Neural progenitor cell (in vitro differentiated cells): ENCODE measurements at regions not wholly inside any gene's neighbourhood (a gene's known extent, or its start where the extent isn't known, plus 50 kb on each side); places are given as distances from the start of the nearest gene placed in this dataset.
A peak's percentile ranks its signal among the peaks of the same experiment; 100 is the strongest.

Experiments
- DNase-seq: peaks from one replicate; pipeline ENCODE4 v3.0.0-alpha.2; 2016; ENCODE audit warnings: low spot score
- H2AFZ ChIP-seq: fragments of 200-600 bp; sonication (generic); replicated peaks from 2 replicates; pipeline ENCODE4 v1.6.1; 2016; ENCODE audit warnings: antibody characterized with exemption
- H3F3A ChIP-seq: fragments of 200-600 bp; sonication (generic); 2 replicates; pipeline ENCODE4 v1.6.1; 2016; ENCODE audit warnings: antibody characterized with exemption, low read depth
- H3K27ac ChIP-seq: fragments of 200-600 bp; sonication (generic); 2 replicates; pipeline ENCODE4 v1.5.1; 2016; ENCODE audit warnings: mild to moderate bottlenecking
- H3K27me3 ChIP-seq: fragments of 200-600 bp; sonication (generic); 2 replicates; pipeline ENCODE4 v1.6.1; 2016; ENCODE audit warnings: mild to moderate bottlenecking, moderate library complexity
- H3K36me3 ChIP-seq: fragments of 200-600 bp; sonication (generic); 2 replicates; pipeline ENCODE4 v1.5.1; 2016
- H3K4me1 ChIP-seq: fragments of 200-600 bp; sonication (generic); 2 replicates; pipeline ENCODE4 v1.6.1; 2016; ENCODE audit warnings: mixed run types
- H3K4me2 ChIP-seq: fragments of 200-600 bp; sonication (generic); 2 replicates; pipeline ENCODE4 v1.6.1; 2016
- H3K4me3 ChIP-seq: fragments of 200-600 bp; sonication (generic); 2 replicates; pipeline ENCODE4 v1.5.1; 2016
- H3K79me2 ChIP-seq: fragments of 200-600 bp; sonication (generic); 2 replicates; pipeline ENCODE4 v1.6.1; 2016; ENCODE audit warnings: low read depth
- H3K9ac ChIP-seq: fragments of 200-600 bp; sonication (generic); 2 replicates; pipeline ENCODE4 v1.6.1; 2016
- H3K9me3 ChIP-seq: fragments of 200-600 bp; sonication (generic); 2 replicates; pipeline ENCODE4 v1.5.1; 2016; ENCODE audit warnings: low read depth
- H4K20me1 ChIP-seq: fragments of 200-600 bp; sonication (generic); 2 replicates; pipeline ENCODE4 v1.6.1; 2016; ENCODE audit warnings: low read depth
- H3K27ac Mint-ChIP-seq: 3 replicates; pipeline ENCODE4 v1.8.0; 2021; ENCODE audit warnings: mixed read lengths
- H3K27me3 Mint-ChIP-seq: 2 replicates; pipeline ENCODE4 v1.8.0; 2022; ENCODE audit warnings: low read depth, mild to moderate bottlenecking, inconsistent platforms, moderate library complexity, mixed read lengths; ENCODE audit not compliant: insufficient read depth
- H3K36me3 Mint-ChIP-seq: 3 replicates; pipeline ENCODE4 v1.8.0; 2021; ENCODE audit warnings: mixed read lengths
- H3K4me1 Mint-ChIP-seq: 3 replicates; pipeline ENCODE4 v1.8.0; 2021; ENCODE audit warnings: mixed read lengths
- H3K4me3 Mint-ChIP-seq: 3 replicates; pipeline ENCODE4 v1.8.0; 2021; ENCODE audit warnings: mild to moderate bottlenecking, moderate library complexity, mixed read lengths
- H3K9me3 Mint-ChIP-seq: 3 replicates; pipeline ENCODE4 v1.8.0; 2020; ENCODE audit warnings: mixed read lengths
- EZH2 ChIP-seq: fragments of 200-600 bp; sonication (generic); IDR thresholded peaks from 2 replicates; pipeline ENCODE4 v1.6.1; 2017; ENCODE audit warnings: antibody characterized with exemption, mild to moderate bottlenecking, moderate library complexity
- EZH2phosphoT487 ChIP-seq: fragments of 200-600 bp; sonication (generic); IDR thresholded peaks from 2 replicates; pipeline ENCODE4 v1.6.1; 2017; ENCODE audit warnings: antibody characterized with exemption
- TF ChIP-seq, protein P1 (sequence below): fragments of 200-600 bp; sonication (generic); IDR thresholded peaks from 2 replicates; pipeline ENCODE4 v1.5.1; 2017; ENCODE audit warnings: antibody characterized with exemption, mild to moderate bottlenecking

GRCh38 chr7:93015779-93016481 lies 101.8 kb downstream of the SAMD9 start:
- peaks cover 10% of the 10 kb centered on the region for H3K4me1 ChIP-seq
- H3K27ac ChIP-seq, result no peak overlapping the region
- no peaks in the 10 kb centered on the region for H3F3A ChIP-seq
- peak overlapping the region; percentile 81 for H3K27ac Mint-ChIP-seq
- peak overlapping the region; percentile 6 for H3K4me3 Mint-ChIP-seq
- H3K4me3 ChIP-seq, result no peak overlapping the region
- no peaks in the 10 kb centered on the region for H3K9me3 ChIP-seq
- no peaks in the 10 kb centered on the region for H4K20me1 ChIP-seq
- DNase-seq, result no peak
- H3K4me1 Mint-ChIP-seq, result peaks cover 41% of the 10 kb centered on the region
- TF ChIP-seq, protein P1, sequence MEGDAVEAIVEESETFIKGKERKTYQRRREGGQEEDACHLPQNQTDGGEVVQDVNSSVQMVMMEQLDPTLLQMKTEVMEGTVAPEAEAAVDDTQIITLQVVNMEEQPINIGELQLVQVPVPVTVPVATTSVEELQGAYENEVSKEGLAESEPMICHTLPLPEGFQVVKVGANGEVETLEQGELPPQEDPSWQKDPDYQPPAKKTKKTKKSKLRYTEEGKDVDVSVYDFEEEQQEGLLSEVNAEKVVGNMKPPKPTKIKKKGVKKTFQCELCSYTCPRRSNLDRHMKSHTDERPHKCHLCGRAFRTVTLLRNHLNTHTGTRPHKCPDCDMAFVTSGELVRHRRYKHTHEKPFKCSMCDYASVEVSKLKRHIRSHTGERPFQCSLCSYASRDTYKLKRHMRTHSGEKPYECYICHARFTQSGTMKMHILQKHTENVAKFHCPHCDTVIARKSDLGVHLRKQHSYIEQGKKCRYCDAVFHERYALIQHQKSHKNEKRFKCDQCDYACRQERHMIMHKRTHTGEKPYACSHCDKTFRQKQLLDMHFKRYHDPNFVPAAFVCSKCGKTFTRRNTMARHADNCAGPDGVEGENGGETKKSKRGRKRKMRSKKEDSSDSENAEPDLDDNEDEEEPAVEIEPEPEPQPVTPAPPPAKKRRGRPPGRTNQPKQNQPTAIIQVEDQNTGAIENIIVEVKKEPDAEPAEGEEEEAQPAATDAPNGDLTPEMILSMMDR, result no peak
- TF ChIP-seq EZH2phosphoT487 (no peak), EZH2 (no peak)
- no peaks in the 10 kb centered on the region for H3K36me3 ChIP-seq
- H3K27me3 Mint-ChIP-seq, result peaks cover 2% of the 10 kb centered on the region
- H3K27me3 ChIP-seq, result no peaks in the 10 kb centered on the region
- H3K36me3 Mint-ChIP-seq, result no peaks in the 10 kb centered on the region
- peak overlapping the region; percentile 92 for H2AFZ ChIP-seq
- no peaks in the 10 kb centered on the region for H3K79me2 ChIP-seq
- no peak overlapping the region for H3K4me2 ChIP-seq
- H3K9ac ChIP-seq, result no peak overlapping the region
- H3K9me3 Mint-ChIP-seq, result no peaks in the 10 kb centered on the region

DNA sequence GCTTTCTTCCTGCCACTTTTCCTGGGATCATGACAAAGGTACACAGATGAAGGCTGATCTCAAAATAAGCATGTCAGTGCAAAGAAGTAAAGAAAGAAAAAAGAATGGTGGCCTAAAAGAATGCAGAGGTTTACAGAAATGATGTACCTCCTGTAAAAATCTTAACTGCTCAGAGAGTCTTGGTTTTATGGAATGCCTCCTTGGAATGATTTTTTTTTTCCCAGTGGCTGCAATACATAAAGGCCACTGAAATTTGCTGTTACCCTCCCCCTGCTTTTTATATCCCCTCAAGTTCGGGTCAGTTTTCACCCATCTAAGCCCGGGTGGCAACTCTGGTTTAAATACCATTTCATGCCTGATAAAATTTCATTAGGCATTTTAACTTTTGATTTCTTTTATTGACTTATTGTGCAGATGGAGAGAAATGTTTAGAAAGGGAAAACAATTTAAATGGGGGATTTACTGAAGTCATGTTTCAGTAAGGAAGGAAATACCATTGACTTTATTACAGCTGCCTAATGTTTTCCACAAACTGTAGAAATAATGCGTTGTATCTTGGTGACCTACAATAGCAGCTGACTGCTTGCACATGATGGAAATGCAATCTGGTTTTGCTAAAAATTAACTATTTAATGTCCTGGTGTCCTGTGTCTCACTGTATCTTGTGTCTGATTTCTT lies 102.5 kb downstream of the SAMD9 start:
- H3K9me3 Mint-ChIP-seq, result no peaks in the 10 kb centered on the region
- Histone ChIP-seq H3K4me3 (no peak overlapping the region), H3K36me3 (no peaks in the 10 kb centered on the region), H4K20me1 (no peaks in the 10 kb centered on the region), H3K27ac (no peak overlapping the region), H3K79me2 (no peaks in the 10 kb centered on the region), H3K4me2 (no peak overlapping the region), H3K9ac (no peak overlapping the region), H3F3A (no peaks in the 10 kb centered on the region), H2AFZ (peak overlapping the region; percentile 92), H3K4me1 (peaks cover 10% of the 10 kb centered on the region), H3K27me3 (no peaks in the 10 kb centered on the region), H3K9me3 (no peaks in the 10 kb centered on the region)
- H3K36me3 Mint-ChIP-seq, result no peaks in the 10 kb centered on the region
- no peak for TF ChIP-seq EZH2
- H3K4me1 Mint-ChIP-seq, result peaks cover 41% of the 10 kb centered on the region
- peak overlapping the region; percentile 71 for H3K27ac Mint-ChIP-seq
- no peak for DNase-seq
- peaks cover 2% of the 10 kb centered on the region for H3K27me3 Mint-ChIP-seq
- no peak overlapping the region for H3K4me3 Mint-ChIP-seq

GRCh38 chr7:93014410-93014809 lies 103.4 kb downstream of the SAMD9 start:
- Histone ChIP-seq H3K27ac (no peak overlapping the region), H3K4me2 (no peak overlapping the region), H3K36me3 (no peaks in the 10 kb centered on the region), H3K79me2 (no peaks in the 10 kb centered on the region), H2AFZ (no peak overlapping the region), H3K27me3 (no peaks in the 10 kb centered on the region), H4K20me1 (no peaks in the 10 kb centered on the region), H3K4me1 (peaks cover 10% of the 10 kb centered on the region), H3F3A (no peaks in the 10 kb centered on the region), H3K4me3 (no peak overlapping the region), H3K9me3 (no peaks in the 10 kb centered on the region), H3K9ac (no peak overlapping the region)
- Mint-ChIP-seq H3K4me1 (peaks cover 41% of the 10 kb centered on the region), H3K36me3 (no peaks in the 10 kb centered on the region), H3K4me3 (no peak overlapping the region), H3K27me3 (no peaks in the 10 kb centered on the region), H3K9me3 (no peaks in the 10 kb centered on the region), H3K27ac (no peak overlapping the region)
- TF ChIP-seq, protein P1, result no peak
- TF ChIP-seq EZH2 (no peak), EZH2phosphoT487 (no peak)
- no peak for DNase-seq
